ENCODE measurements at regions not wholly inside any gene's neighbourhood (a gene's known extent, or its start where the extent isn't known, plus 50 kb on each side); places are given as distances from the start of the nearest gene placed in this dataset.
A peak's percentile ranks its signal among the peaks of the same experiment; 100 is the strongest.

DNA sequence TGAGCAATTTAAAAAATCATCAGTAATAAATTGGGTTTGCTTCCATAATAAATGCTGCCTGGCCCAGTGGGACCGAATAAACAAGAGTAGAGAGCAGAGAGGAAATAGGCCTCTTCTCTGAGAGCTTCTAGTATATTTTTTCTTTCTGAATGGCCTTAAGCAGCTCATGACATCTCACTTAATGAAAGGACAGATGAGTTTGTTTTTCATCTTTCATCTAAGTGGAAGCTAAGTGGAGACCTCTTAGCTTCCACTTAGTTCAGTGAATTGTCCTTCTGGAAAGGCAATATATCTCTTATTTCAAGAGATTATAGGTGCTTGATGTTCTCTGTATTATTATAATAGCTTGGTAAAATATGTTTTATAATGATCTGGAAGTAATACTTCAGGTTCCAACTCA is 245.9 kb upstream of the ANO3 start:
- H3K36me3 ChIP-seq (ENCODE audit: control insufficient read depth, insufficient read depth, low read length) = no peaks in the 10 kb centered on the region
- TF ChIP-seq, protein P1, sequence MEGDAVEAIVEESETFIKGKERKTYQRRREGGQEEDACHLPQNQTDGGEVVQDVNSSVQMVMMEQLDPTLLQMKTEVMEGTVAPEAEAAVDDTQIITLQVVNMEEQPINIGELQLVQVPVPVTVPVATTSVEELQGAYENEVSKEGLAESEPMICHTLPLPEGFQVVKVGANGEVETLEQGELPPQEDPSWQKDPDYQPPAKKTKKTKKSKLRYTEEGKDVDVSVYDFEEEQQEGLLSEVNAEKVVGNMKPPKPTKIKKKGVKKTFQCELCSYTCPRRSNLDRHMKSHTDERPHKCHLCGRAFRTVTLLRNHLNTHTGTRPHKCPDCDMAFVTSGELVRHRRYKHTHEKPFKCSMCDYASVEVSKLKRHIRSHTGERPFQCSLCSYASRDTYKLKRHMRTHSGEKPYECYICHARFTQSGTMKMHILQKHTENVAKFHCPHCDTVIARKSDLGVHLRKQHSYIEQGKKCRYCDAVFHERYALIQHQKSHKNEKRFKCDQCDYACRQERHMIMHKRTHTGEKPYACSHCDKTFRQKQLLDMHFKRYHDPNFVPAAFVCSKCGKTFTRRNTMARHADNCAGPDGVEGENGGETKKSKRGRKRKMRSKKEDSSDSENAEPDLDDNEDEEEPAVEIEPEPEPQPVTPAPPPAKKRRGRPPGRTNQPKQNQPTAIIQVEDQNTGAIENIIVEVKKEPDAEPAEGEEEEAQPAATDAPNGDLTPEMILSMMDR (IDR thresholded peaks at IDR 0.05) = no peak
- no peak overlapping the region for H3K27ac ChIP-seq (ENCODE audit: low read length)
- no peaks in the 10 kb centered on the region for H3K4me1 Mint-ChIP-seq
- no peak for ATAC-seq
- H3K9me3 ChIP-seq (ENCODE audit: control insufficient read depth, insufficient read depth, low read length) = no peaks in the 10 kb centered on the region
- 75% methylated on average over 1 of the region's 1 CpG for WGBS (ENCODE audit: insufficient coverage)
- no peaks in the 10 kb centered on the region for H3K27me3 Mint-ChIP-seq (ENCODE audit: low read depth in 2 of 2)
- H3K9me3 Mint-ChIP-seq = peaks cover 5 to 6% of the 10 kb centered on the region in 2 donors
- H3K27me3 ChIP-seq (ENCODE audit: control insufficient read depth, insufficient read depth, low read length) = no peaks in the 10 kb centered on the region
- H3K4me3 Mint-ChIP-seq = no peak overlapping the region
- H3K4me1 ChIP-seq (ENCODE audit: control insufficient read depth, insufficient read depth, low read length) = no peaks in the 10 kb centered on the region
- no peak overlapping the region for H3K4me3 ChIP-seq (ENCODE audit: low read length)
- no peak overlapping the region for H3K27ac Mint-ChIP-seq
- H3K36me3 Mint-ChIP-seq = no peaks in the 10 kb centered on the region
- intact Hi-C loops (cut with micrococcal nuclease) = no loop called here
- DNase-seq = no peak

DNA sequence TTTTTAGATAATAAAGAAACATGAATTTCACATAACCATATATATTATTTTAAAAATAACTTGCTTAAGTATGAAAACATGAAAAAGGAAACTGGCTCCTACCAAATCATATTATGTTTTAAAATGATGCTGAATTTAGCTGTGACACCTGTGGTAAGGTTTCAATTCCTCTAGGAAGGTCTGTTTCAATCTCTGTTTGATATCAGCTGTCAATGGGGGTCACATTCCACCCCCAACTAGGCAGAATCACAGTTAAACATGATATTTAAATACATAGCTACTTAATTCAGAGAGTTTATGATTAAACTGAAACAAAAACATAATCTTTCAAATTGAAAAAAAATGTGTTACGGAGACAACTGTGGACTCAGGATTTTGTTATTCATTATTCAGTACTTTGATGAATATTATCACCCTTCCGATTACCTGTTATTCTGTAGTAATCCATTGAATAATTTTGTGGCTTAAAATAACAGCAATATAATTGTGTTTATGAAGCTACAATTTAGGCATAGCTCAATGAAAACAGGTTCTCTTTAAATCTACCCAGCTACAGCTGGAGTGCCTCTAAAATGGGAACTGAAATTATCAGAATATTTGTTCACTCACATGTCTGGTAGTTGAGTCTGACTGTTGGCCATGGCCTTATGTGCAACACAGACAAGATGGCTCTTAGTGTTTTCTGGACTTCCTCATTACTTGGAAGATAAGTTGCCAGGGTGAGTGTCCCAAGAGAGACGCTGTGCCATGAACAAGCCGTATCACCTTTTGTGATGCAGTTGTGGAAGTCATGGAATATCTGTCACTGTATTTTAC is 244.6 kb upstream of the ANO3 start:
- Mint-ChIP-seq H3K4me1 (no peaks in the 10 kb centered on the region), H3K27ac (no peak overlapping the region), H3K4me3 (no peak overlapping the region), H3K27me3 (ENCODE audit: low read depth in 2 of 2) (no peaks in the 10 kb centered on the region), H3K36me3 (no peaks in the 10 kb centered on the region), H3K9me3 (peaks cover 5% of the 10 kb centered on the region in 2 donors)
- no peaks in the 10 kb centered on the region for H3K36me3 ChIP-seq (ENCODE audit: control insufficient read depth, insufficient read depth, low read length)
- no peaks in the 10 kb centered on the region for H3K4me1 ChIP-seq (ENCODE audit: control insufficient read depth, insufficient read depth, low read length)
- 69% methylated on average over 2 of the region's 4 CpGs for WGBS (ENCODE audit: insufficient coverage)
- H3K9me3 ChIP-seq (ENCODE audit: control insufficient read depth, insufficient read depth, low read length) = no peaks in the 10 kb centered on the region
- TF ChIP-seq, protein P1 (IDR thresholded peaks at IDR 0.05) = no peak
- intact Hi-C loops (cut with micrococcal nuclease) = no loop called here
- H3K4me3 ChIP-seq (ENCODE audit: low read length) = no peak overlapping the region
- H3K27ac ChIP-seq (ENCODE audit: low read length) = peak overlapping the region; percentile 11
- ATAC-seq (no peak), DNase-seq (no peak)
- H3K27me3 ChIP-seq (ENCODE audit: control insufficient read depth, insufficient read depth, low read length) = no peaks in the 10 kb centered on the region

DNA sequence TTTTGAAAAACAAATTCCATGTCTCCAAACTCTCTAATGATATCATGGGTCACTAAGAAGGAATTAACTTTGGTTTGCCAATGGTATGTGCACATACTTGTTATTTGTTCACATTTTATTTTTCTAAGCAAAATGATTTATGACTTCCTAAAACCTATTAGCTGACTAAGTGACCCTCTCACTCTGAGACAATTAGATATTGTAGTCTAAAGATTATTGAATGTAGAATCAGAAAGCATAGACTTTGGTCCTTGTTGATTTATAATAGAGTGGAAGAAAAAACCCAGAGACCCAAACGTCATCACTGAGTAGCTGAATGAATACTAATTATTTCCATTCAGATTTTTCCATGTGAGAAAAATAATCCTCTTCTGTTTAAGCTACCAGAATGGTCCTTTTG is 243.5 kb upstream of the ANO3 start:
- Mint-ChIP-seq H3K4me1 (no peaks in the 10 kb centered on the region), H3K27me3 (ENCODE audit: low read depth in 2 of 2) (no peaks in the 10 kb centered on the region), H3K27ac (no peak overlapping the region), H3K36me3 (no peaks in the 10 kb centered on the region), H3K4me3 (no peak overlapping the region), H3K9me3 (peaks cover 5 to 6% of the 10 kb centered on the region in 2 donors)
- no CpG with 5 or more reads among the region's 1 CpG for WGBS (ENCODE audit: insufficient coverage)
- Histone ChIP-seq H3K4me1 (ENCODE audit: control insufficient read depth, insufficient read depth, low read length) (no peaks in the 10 kb centered on the region), H3K36me3 (ENCODE audit: control insufficient read depth, insufficient read depth, low read length) (no peaks in the 10 kb centered on the region), H3K9me3 (ENCODE audit: control insufficient read depth, insufficient read depth, low read length) (no peaks in the 10 kb centered on the region), H3K27me3 (ENCODE audit: control insufficient read depth, insufficient read depth, low read length) (no peaks in the 10 kb centered on the region), H3K27ac (ENCODE audit: low read length) (no peak overlapping the region), H3K4me3 (ENCODE audit: low read length) (no peak overlapping the region)
- intact Hi-C loops (cut with micrococcal nuclease) = no loop called here
- DNase-seq = no peak
- no peak for ATAC-seq
- TF ChIP-seq, protein P1 (IDR thresholded peaks at IDR 0.05) = no peak

DNA sequence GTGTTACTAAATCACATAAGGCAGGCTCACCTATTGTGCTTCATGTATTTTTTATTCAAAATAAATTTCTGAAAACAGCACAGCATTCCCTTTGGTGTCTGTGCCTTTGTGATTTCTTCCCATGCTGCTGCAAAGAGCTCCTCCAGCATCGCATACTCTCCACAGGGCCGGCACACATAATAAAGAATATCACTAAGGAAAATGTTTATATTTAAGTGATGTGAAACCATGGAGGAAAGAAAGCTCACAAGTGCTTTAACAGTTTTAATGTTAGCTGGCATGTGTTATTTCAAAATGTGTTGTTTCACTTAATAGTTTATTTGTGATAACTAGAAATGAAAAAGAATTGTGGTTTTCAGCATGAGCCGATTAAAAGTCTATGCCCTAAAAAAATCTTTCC is 241.3 kb upstream of the ANO3 start:
- H3K4me1 Mint-ChIP-seq = no peaks in the 10 kb centered on the region
- peaks cover 15% of the 10 kb centered on the region in 2 donors for H3K9me3 Mint-ChIP-seq
- Histone ChIP-seq H3K27me3 (ENCODE audit: control insufficient read depth, insufficient read depth, low read length) (no peaks in the 10 kb centered on the region), H3K27ac (ENCODE audit: low read length) (no peak overlapping the region), H3K4me1 (ENCODE audit: control insufficient read depth, insufficient read depth, low read length) (no peaks in the 10 kb centered on the region), H3K4me3 (ENCODE audit: low read length) (no peak overlapping the region), H3K36me3 (ENCODE audit: control insufficient read depth, insufficient read depth, low read length) (no peaks in the 10 kb centered on the region), H3K9me3 (ENCODE audit: control insufficient read depth, insufficient read depth, low read length) (no peaks in the 10 kb centered on the region)
- intact Hi-C loops (cut with micrococcal nuclease) = no loop called here
- ATAC-seq = no peak
- H3K36me3 Mint-ChIP-seq = no peaks in the 10 kb centered on the region
- TF ChIP-seq, protein P1 (IDR thresholded peaks at IDR 0.05) = no peak
- no peak overlapping the region for H3K27ac Mint-ChIP-seq
- DNase-seq = no peak
- 80% methylated on average over 1 of the region's 3 CpGs for WGBS (ENCODE audit: insufficient coverage)
- no peak overlapping the region for H3K4me3 Mint-ChIP-seq
- no peaks in the 10 kb centered on the region for H3K27me3 Mint-ChIP-seq (ENCODE audit: low read depth in 2 of 2)

Data from natural killer cell (primary cell).